ENCODE measurements at regions not wholly inside any gene's neighbourhood (a gene's known extent, or its start where the extent isn't known, plus 50 kb on each side); places are given as distances from the start of the nearest gene placed in this dataset.

GRCh38 chr22:22142661-22143060, 101.9 kb upstream of the VPREB1 start:
- TF ChIP-seq CTCF (IDR thresholded peaks at IDR 0.05), result no peak
- TF ChIP-seq POLR2A (IDR thresholded peaks at IDR 0.05), result no peak
- intact Hi-C loops (cut with DNase I), result no loop called here

GRCh38 chr22:22141771-22142591, 102.6 kb upstream of the VPREB1 start:
- H3K36me3 ChIP-seq, result no peaks in the 10 kb centered on the region
- no peak overlapping the region for H3K27ac ChIP-seq
- 81 to 84% methylated on average over 4 of the region's 4 CpGs for WGBS, 2 donors
- TF ChIP-seq CTCF (IDR thresholded peaks at IDR 0.05), result no peak
- TF ChIP-seq POLR2A (IDR thresholded peaks at IDR 0.05), result no peak
- no peaks in the 10 kb centered on the region for H3K9me3 ChIP-seq
- H3K27me3 ChIP-seq, result no peaks in the 10 kb centered on the region
- no peak for DNase-seq
- no peaks in the 10 kb centered on the region for H3K4me1 ChIP-seq
- intact Hi-C loops (cut with DNase I), result no loop called here
- no peak overlapping the region for H3K4me3 ChIP-seq (replicated peaks in 1 of 3)

More at GRCh38 chr22:22142661-22143060, 101.9 kb upstream of the VPREB1 start:
- DNase-seq, result no peak
- Histone ChIP-seq H3K4me3 (replicated peaks in 1 of 3) (no peak overlapping the region), H3K36me3 (no peaks in the 10 kb centered on the region), H3K9me3 (no peaks in the 10 kb centered on the region), H3K4me1 (no peaks in the 10 kb centered on the region), H3K27ac (no peak overlapping the region), H3K27me3 (no peaks in the 10 kb centered on the region)
- WGBS, 2 donors, result 68 to 70% methylated on average over 5 of the region's 5 CpGs

GRCh38 chr22:22141031-22141430, 103.6 kb upstream of the VPREB1 start:
- DNase-seq, result no peak
- H3K4me1 ChIP-seq, result no peaks in the 10 kb centered on the region
- WGBS, 2 donors, result 88 to 93% methylated on average over 3 of the region's 3 CpGs
- no peaks in the 10 kb centered on the region for H3K9me3 ChIP-seq
- H3K36me3 ChIP-seq, result no peaks in the 10 kb centered on the region
- intact Hi-C loops (cut with DNase I), result no loop called here
- no peaks in the 10 kb centered on the region for H3K27me3 ChIP-seq
- H3K4me3 ChIP-seq (replicated peaks in 1 of 3), result no peak overlapping the region
- no peak for TF ChIP-seq POLR2A (IDR thresholded peaks at IDR 0.05)
- TF ChIP-seq CTCF (IDR thresholded peaks at IDR 0.05), result no peak
- no peak overlapping the region for H3K27ac ChIP-seq

- Histone ChIP-seq H3K27ac (no peak overlapping the region), H3K9me3 (no peaks in the 10 kb centered on the region), H3K4me1 (no peaks in the 10 kb centered on the region), H3K4me3 (replicated peaks in 1 of 3) (no peak overlapping the region), H3K36me3 (no peaks in the 10 kb centered on the region), H3K27me3 (no peaks in the 10 kb centered on the region)
- intact Hi-C loops (cut with DNase I), result no loop called here
- DNase-seq, result no peak
- TF ChIP-seq CTCF (IDR thresholded peaks at IDR 0.05) (no peak), POLR2A (IDR thresholded peaks at IDR 0.05) (no peak)
- WGBS, 2 donors, result 42 to 54% methylated on average over 1 of the region's 1 CpG
Observed at GRCh38 chr22:22139364-22139763, 105.2 kb upstream of the VPREB1 start.

- DNase-seq, result no peak
- no peaks in the 10 kb centered on the region for H3K9me3 ChIP-seq
- H3K4me3 ChIP-seq (replicated peaks in 1 of 3), result no peak overlapping the region
- H3K27me3 ChIP-seq, result no peaks in the 10 kb centered on the region
- no peaks in the 10 kb centered on the region for H3K36me3 ChIP-seq
- 44 to 59% methylated on average over 1 of the region's 1 CpG for WGBS, 2 donors
- no peak for TF ChIP-seq POLR2A (IDR thresholded peaks at IDR 0.05)
- intact Hi-C loops (cut with DNase I), result no loop called here
- H3K4me1 ChIP-seq, result no peaks in the 10 kb centered on the region
- H3K27ac ChIP-seq, result no peak overlapping the region
Observed at GRCh38 chr22:22138915-22139314, 105.7 kb upstream of the VPREB1 start.
